GM12878 (cell line): ENCODE measurements at regions not wholly inside any gene's neighbourhood (a gene's known extent, or its start where the extent isn't known, plus 50 kb on each side); places are given as distances from the start of the nearest gene placed in this dataset.

ENCODE experiments used
- ATAC-seq: fragments of 200-7000 bp; cut with Tn5 transposase; 3 replicates; pipeline ENCODE4 v1.9.1; 2020; ENCODE audit warnings: mild to moderate bottlenecking, moderate library complexity
- BruUV-seq: library from RNA; stranded (reverse); fragments of 400-500 nt; replicated peaks from 2 replicates; lab custom pipeline; 2021; lab: Mats Ljungman, UMichigan
- CTCF ChIA-PET: fragments of 300-600 bp; sonication (Branson Sonifier 250); formaldehyde crosslinking; extraction: SDS; loops from one replicate; lab custom pipeline; 2021; ENCODE audit warnings: inconsistent platforms; lab: Yijun Ruan, JAX
- POLR2A ChIA-PET: fragments of 350-600 bp; formaldehyde crosslinking; extraction: SDS; loops from one replicate; lab custom pipeline; 2021; ENCODE audit warnings: inconsistent platforms; lab: Charles Lee
- RAD21 ChIA-PET: fragments of 300-600 bp; sonication (Branson Sonifier 250); formaldehyde crosslinking; loops from one replicate; lab custom pipeline; 2023; ENCODE audit warnings: antibody characterized with exemption; ENCODE audit not compliant: unreplicated experiment; lab: Charles Lee
- SMC1A ChIA-PET: fragments of 300-600 bp; sonication (Branson Sonifier 250); formaldehyde crosslinking; loops from one replicate; lab custom pipeline; 2023; ENCODE audit not compliant: unreplicated experiment, uncharacterized antibody; lab: Charles Lee
- DNase-seq: peaks from one replicate; pipeline ENCODE4 v3.0.0-alpha.2; 2011; ENCODE audit warnings: low read depth, low spot score
- FAIRE-seq: peaks from 3 replicates; lab custom pipeline; 2011; peaks lifted over from hg19 to GRCh38; lab: Jason Lieb, UNC
- H2AFZ ChIP-seq: 2 replicates; pipeline ENCODE4 v1.6.0; 2011; ENCODE audit warnings: low read depth, low read length, control low read depth; ENCODE audit not compliant: control insufficient read depth
- H3K27ac ChIP-seq: 2 replicates; pipeline ENCODE4 v1.5.1; 2011; ENCODE audit warnings: control low read depth; ENCODE audit not compliant: control insufficient read depth, insufficient read depth
- H3K27me3 ChIP-seq, 2 experiments: replicated peaks in 1 of 2; 2 replicates each; pipeline versions ENCODE4 v1.6.0 to v1.6.1; 2011; ENCODE audit warnings: low read length in 1 of 2; ENCODE audit not compliant: control insufficient read depth in 2 of 2, insufficient read depth in 2 of 2
- H3K36me3 ChIP-seq, 2 experiments: 2 replicates each; pipeline ENCODE4 v1.5.1; 2011; ENCODE audit warnings: low read length in 1 of 2; ENCODE audit not compliant: control insufficient read depth in 2 of 2, insufficient read depth in 2 of 2
- H3K4me1 ChIP-seq: 2 replicates; pipeline ENCODE4 v1.6.1; 2011; ENCODE audit warnings: mild to moderate bottlenecking, low read length, moderate library complexity, mixed read lengths; ENCODE audit not compliant: control insufficient read depth, insufficient read depth
- H3K4me2 ChIP-seq: 2 replicates; pipeline ENCODE4 v1.6.0; 2011; ENCODE audit warnings: control low read depth; ENCODE audit not compliant: control insufficient read depth, insufficient read depth
- H3K4me3 ChIP-seq: fragments of 200-600 bp; sonication (generic); 2 replicates; pipeline ENCODE4 v1.5.1; 2016
- H3K79me2 ChIP-seq: 2 replicates; pipeline ENCODE4 v1.6.0; 2011; ENCODE audit warnings: low read length; ENCODE audit not compliant: control insufficient read depth, insufficient read depth
- H3K9ac ChIP-seq: 2 replicates; pipeline ENCODE4 v1.8.0; 2011; ENCODE audit warnings: low read length, control low read depth, mixed read lengths; ENCODE audit not compliant: control insufficient read depth, insufficient read depth
- H3K9me3 ChIP-seq: replicated peaks from 3 replicates; pipeline ENCODE4 v1.5.1; 2011; ENCODE audit warnings: mild to moderate bottlenecking, low read length; ENCODE audit not compliant: control insufficient read depth, insufficient read depth
- H4K20me1 ChIP-seq: 2 replicates; pipeline ENCODE4 v1.6.0; 2011; ENCODE audit not compliant: control insufficient read depth, insufficient read depth
- BHLHE40 ChIP-seq, 2 experiments: fragments of 450-650 bp in 1 of 2; IDR thresholded peaks; 2 replicates each; pipeline ENCODE4 v1.6.1; 2011 to 2017; ENCODE audit warnings: low read depth in 2 of 2, borderline replicate concordance in 1 of 2, improper control_type of control experiment in 1 of 2, low read length in 1 of 2, mild to moderate bottlenecking in 1 of 2
- IKZF2 ChIP-seq, 2 experiments: fragments of 450-650 bp; IDR thresholded peaks; 2 replicates each; pipeline ENCODE4 v1.6.1; 2017; ENCODE audit warnings: mild to moderate bottlenecking in 2 of 2, moderate library complexity in 2 of 2
- MTA2 ChIP-seq: fragments of 450-650 bp; IDR thresholded peaks from 2 replicates; pipeline ENCODE4 v1.6.1; 2016; ENCODE audit warnings: low read depth, mild to moderate bottlenecking, moderate library complexity
- NFYB ChIP-seq: IDR thresholded peaks from 2 replicates; pipeline ENCODE4 v1.6.1; 2011; ENCODE audit warnings: low read depth, mild to moderate bottlenecking, low read length, improper control_type of control experiment, moderate library complexity; ENCODE audit not compliant: insufficient read depth
- RELA ChIP-seq: fragments of 450-650 bp; IDR thresholded peaks from 2 replicates; pipeline ENCODE4 v1.8.0; 2014; ENCODE audit warnings: borderline replicate concordance; ENCODE audit not compliant: partially characterized antibody
- RUNX3 ChIP-seq: IDR thresholded peaks from 2 replicates; pipeline ENCODE4 v1.6.1; 2012; ENCODE audit warnings: low read length, inconsistent platforms
- ZNF207 ChIP-seq: fragments of 450-650 bp; IDR thresholded peaks from 2 replicates; pipeline ENCODE4 v1.6.1; 2014; ENCODE audit warnings: antibody characterized with exemption, mild to moderate bottlenecking, borderline replicate concordance
- WGBS: methylation state at CpG from one replicate; pipeline ENCODE4 v1.1.6; 2016; ENCODE audit warnings: low lambda C conversion rate; ENCODE audit not compliant: insufficient replicate concordance, insufficient coverage; ENCODE audit errors: missing lambda C conversion rate; 5-methylcytosine and 5-hydroxymethylcytosine counted together
- in situ Hi-C: fragments of 300-500 bp; cut with MboI; formaldehyde crosslinking; loops from 9 replicates; pipeline ENCODE4 v1.14.3; 2018; ENCODE audit warnings: mixed read lengths
- intact Hi-C: fragments of 100-400 bp; cut with micrococcal nuclease; formaldehyde crosslinking; loops from one replicate; pipeline ENCODE4 v1.14.2; 2022; ENCODE audit not compliant: unreplicated experiment
- TF ChIP-seq, protein P1 (sequence below): fragments of 450-650 bp; IDR thresholded peaks from 2 replicates; pipeline ENCODE4 v1.6.1; 2017; ENCODE audit warnings: low read depth, mild to moderate bottlenecking, moderate library complexity
- TF ChIP-seq, protein P2 (sequence below): fragments of 450-650 bp; IDR thresholded peaks from 2 replicates; pipeline ENCODE4 v1.6.1; 2016; ENCODE audit warnings: mild to moderate bottlenecking
- TF ChIP-seq, protein P3 (sequence below): IDR thresholded peaks from 2 replicates; pipeline ENCODE4 v1.6.1; 2011; ENCODE audit warnings: borderline replicate concordance, low read depth, mild to moderate bottlenecking, moderate library complexity, mixed read lengths, low read length; ENCODE audit not compliant: insufficient read depth; ENCODE audit errors: extremely low read length
- TF ChIP-seq, protein P4 (sequence below): fragments of 450-650 bp; IDR thresholded peaks from 2 replicates; pipeline ENCODE4 v1.6.1; 2017; ENCODE audit warnings: mild to moderate bottlenecking, low read depth, inconsistent platforms; ENCODE audit not compliant: poor library complexity, severe bottlenecking
- TF ChIP-seq, protein P5 (sequence below): fragments of 450-650 bp; IDR thresholded peaks from 2 replicates; pipeline ENCODE4 v1.6.1; 2016; ENCODE audit warnings: mild to moderate bottlenecking

GRCh38 chr9:23571414-23572104 is 254.5 kb downstream of the ELAVL2 start:
- TF ChIP-seq, protein P1, sequence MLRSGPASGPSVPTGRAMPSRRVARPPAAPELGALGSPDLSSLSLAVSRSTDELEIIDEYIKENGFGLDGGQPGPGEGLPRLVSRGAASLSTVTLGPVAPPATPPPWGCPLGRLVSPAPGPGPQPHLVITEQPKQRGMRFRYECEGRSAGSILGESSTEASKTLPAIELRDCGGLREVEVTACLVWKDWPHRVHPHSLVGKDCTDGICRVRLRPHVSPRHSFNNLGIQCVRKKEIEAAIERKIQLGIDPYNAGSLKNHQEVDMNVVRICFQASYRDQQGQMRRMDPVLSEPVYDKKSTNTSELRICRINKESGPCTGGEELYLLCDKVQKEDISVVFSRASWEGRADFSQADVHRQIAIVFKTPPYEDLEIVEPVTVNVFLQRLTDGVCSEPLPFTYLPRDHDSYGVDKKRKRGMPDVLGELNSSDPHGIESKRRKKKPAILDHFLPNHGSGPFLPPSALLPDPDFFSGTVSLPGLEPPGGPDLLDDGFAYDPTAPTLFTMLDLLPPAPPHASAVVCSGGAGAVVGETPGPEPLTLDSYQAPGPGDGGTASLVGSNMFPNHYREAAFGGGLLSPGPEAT = peak; percentile 62; the same call in 1 of the 2 replicates
- TF ChIP-seq, protein P2, sequence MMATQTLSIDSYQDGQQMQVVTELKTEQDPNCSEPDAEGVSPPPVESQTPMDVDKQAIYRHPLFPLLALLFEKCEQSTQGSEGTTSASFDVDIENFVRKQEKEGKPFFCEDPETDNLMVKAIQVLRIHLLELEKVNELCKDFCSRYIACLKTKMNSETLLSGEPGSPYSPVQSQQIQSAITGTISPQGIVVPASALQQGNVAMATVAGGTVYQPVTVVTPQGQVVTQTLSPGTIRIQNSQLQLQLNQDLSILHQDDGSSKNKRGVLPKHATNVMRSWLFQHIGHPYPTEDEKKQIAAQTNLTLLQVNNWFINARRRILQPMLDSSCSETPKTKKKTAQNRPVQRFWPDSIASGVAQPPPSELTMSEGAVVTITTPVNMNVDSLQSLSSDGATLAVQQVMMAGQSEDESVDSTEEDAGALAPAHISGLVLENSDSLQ = peak; percentile 73
- no peak for TF ChIP-seq ZNF207
- TF ChIP-seq NFYB = no peak
- TF ChIP-seq, protein P3, sequence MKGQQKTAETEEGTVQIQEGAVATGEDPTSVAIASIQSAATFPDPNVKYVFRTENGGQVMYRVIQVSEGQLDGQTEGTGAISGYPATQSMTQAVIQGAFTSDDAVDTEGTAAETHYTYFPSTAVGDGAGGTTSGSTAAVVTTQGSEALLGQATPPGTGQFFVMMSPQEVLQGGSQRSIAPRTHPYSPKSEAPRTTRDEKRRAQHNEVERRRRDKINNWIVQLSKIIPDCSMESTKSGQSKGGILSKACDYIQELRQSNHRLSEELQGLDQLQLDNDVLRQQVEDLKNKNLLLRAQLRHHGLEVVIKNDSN = no peak
- TF ChIP-seq IKZF2 (IDR thresholded peaks at IDR 0.05) = peak in 1 of 2 experiments; percentile 39; a peak in 2 of 4 replicates
- TF ChIP-seq RUNX3 = no peak
- TF ChIP-seq MTA2 = peak; percentile 76
- peak; percentile 14 for TF ChIP-seq RELA
- TF ChIP-seq BHLHE40 (IDR thresholded peaks at IDR 0.05; ENCODE audit: borderline replicate concordance in 1 of 2, low read depth in 2 of 2, low read length in 1 of 2) = peak in 1 of 2 experiments; percentile 45; a peak in 1 of 4 replicates
- TF ChIP-seq, protein P4, sequence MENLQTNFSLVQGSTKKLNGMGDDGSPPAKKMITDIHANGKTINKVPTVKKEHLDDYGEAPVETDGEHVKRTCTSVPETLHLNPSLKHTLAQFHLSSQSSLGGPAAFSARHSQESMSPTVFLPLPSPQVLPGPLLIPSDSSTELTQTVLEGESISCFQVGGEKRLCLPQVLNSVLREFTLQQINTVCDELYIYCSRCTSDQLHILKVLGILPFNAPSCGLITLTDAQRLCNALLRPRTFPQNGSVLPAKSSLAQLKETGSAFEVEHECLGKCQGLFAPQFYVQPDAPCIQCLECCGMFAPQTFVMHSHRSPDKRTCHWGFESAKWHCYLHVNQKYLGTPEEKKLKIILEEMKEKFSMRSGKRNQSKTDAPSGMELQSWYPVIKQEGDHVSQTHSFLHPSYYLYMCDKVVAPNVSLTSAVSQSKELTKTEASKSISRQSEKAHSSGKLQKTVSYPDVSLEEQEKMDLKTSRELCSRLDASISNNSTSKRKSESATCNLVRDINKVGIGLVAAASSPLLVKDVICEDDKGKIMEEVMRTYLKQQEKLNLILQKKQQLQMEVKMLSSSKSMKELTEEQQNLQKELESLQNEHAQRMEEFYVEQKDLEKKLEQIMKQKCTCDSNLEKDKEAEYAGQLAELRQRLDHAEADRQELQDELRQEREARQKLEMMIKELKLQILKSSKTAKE = peak; percentile 54
- TF ChIP-seq, protein P5, sequence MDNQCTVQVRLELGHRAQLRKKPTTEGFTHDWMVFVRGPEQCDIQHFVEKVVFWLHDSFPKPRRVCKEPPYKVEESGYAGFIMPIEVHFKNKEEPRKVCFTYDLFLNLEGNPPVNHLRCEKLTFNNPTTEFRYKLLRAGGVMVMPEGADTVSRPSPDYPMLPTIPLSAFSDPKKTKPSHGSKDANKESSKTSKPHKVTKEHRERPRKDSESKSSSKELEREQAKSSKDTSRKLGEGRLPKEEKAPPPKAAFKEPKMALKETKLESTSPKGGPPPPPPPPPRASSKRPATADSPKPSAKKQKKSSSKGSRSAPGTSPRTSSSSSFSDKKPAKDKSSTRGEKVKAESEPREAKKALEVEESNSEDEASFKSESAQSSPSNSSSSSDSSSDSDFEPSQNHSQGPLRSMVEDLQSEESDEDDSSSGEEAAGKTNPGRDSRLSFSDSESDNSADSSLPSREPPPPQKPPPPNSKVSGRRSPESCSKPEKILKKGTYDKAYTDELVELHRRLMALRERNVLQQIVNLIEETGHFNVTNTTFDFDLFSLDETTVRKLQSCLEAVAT = peak; percentile 84
- no peak overlapping the region for H3K9ac ChIP-seq
- FAIRE-seq = no peak
- BruUV-seq = no TSS peak
- CTCF ChIA-PET = no interaction called here
- SMC1A ChIA-PET = interaction anchor here (1.0 kb wide), 1 partner anchor 15 kb away, joined by 5 read pairs; no protein-coding TSS in a partner anchor
- no peaks in the 10 kb centered on the region for H3K4me1 ChIP-seq
- no peaks in the 10 kb centered on the region for H3K27me3 ChIP-seq
- H3K4me2 ChIP-seq = no peak overlapping the region
- H3K4me3 ChIP-seq = no peak overlapping the region
- H3K36me3 ChIP-seq = no peaks in the 10 kb centered on the region
- DNase-seq = no peak
- H4K20me1 ChIP-seq = no peaks in the 10 kb centered on the region
- POLR2A ChIA-PET = no interaction called here
- peak; percentile 91 for ATAC-seq
- no peaks in the 10 kb centered on the region for H3K9me3 ChIP-seq
- RAD21 ChIA-PET = no interaction called here
- in situ Hi-C loops (no loop called here), intact Hi-C loops (no loop called here)
- 0% methylated on average over 2 of the region's 2 CpGs for WGBS
- no peak overlapping the region for H2AFZ ChIP-seq
- H3K79me2 ChIP-seq = no peaks in the 10 kb centered on the region
- H3K27ac ChIP-seq = no peak overlapping the region
